ENCODE measurements at regions not wholly inside any gene's neighbourhood (a gene's known extent, or its start where the extent isn't known, plus 50 kb on each side); places are given as distances from the start of the nearest gene placed in this dataset.
"Not testable (repeated sequence)": the region's sequence is repeated elsewhere in the genome, so short reads cannot be mapped to it uniquely, and the experiment has no call there.

DNA sequence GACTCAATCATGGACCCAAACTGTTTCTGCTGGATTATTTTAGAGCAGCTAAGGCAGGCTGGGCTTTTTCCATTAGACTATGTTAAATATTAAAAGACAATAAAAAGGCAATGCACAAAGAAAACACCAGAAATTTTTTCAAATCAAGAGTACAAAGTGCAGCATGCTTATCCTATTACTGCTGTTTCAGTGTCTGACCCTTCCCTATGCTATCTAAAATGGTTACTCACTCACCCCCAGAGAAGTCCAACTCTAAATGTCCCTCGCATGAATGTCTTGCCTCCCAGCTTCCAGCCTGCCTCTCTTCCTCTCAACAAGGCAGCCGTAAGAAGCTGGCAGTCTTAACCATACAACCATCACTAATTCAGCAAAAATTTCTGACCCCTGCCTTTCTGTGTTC, 108.7 kb upstream of the SYT6 start:
- DNase-seq: no peak

DNA sequence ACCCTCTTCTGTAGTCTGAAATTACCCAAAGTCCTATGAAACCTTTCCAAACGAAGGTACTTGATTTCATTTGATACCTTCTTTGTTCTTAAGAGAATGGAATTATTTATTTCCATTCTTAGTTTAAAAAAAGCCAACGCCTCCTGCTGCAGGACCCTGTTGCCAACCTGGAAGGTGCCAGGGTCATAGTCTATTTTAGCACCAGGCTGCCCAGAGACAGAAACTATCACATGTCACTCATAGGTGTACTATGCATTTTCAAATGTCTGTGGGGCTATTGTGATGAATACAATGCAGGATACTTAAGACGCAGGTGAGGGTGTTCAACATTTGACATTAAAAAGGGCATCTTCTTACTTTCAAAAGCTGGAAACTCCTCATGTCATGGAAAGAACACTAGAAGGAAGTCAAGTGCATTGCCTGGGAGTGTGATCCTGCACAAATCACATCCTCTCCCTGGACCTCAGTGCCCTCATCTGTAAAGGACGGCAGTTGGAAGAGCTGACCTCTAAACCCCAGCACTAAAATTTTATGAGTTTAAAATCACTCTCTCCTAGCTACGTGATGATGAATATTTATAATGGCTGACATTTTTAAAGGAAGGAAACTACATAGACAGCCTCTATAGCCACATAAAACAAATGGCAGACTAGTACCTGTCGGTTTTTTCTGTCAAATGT, 107.3 kb upstream of the SYT6 start:
- DNase-seq: no peak

DNA sequence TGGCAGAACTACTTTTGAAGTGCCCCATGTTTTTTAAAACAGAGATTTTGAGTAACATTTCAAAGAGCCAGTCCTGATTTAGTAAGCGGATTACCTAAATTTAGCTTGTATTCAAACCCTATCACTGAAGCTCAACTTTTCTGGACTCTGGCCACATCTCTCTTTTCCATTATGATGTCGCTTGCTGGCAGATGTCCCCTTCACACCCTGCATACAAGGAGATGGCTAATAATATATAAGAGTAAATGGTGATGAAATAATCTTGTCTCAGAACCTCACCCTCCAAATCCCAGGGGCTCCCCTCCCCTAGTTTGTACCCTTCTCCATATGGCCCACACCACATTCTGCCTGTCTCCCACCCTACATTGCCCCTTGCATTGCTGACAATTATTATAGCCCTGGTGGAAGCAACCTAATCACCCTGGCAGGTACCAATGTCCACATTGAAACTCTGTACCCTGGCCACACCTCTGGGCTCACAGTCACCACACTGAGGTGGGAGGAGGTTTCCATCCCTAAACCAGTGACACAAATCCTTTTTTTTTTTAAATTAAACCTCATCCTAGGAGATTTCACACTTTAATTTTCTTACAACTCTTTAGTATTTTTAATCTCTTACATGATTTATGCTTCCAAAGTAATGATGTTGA, 106.0 kb upstream of the SYT6 start:
- no peak for DNase-seq

DNA sequence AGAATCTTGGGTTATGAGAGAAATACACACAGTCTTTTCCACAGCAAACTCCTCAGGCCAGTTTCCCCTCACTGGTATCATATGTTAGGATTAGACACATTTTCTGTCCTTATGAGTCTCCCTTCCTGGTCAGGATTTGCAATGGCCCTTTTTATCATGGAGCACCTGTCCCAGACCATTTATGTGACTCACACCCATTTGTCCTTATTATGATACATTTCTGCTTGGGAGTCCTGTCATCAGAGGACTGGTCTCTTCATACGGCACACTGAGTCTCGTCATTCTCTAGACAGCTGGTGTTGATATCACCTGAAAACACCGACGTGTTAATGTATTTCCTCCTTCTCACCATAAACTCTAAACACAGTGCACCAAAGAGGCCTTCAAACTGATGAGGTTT, 105.0 kb upstream of the SYT6 start:
- no peak for DNase-seq

DNA sequence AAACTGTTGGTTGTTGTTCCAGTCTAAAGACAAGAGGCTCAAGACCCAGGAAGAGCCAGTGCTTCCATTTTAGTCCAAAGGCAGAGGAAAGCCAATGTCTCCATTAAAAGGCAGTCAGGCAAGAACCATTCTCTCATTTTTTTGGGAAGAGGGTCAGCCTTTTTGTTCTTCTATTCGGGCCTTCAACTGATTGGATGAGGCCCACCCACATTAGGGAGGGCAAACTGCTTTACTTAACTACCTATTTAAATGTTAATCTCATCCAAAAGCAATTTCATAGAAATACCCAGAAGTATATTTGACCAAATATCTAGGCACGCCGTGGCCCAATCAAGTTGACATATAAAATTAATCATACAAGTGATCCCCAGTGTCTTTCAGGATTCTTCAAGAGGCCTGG, 104.4 kb upstream of the SYT6 start:
- DNase-seq: no peak

DNA sequence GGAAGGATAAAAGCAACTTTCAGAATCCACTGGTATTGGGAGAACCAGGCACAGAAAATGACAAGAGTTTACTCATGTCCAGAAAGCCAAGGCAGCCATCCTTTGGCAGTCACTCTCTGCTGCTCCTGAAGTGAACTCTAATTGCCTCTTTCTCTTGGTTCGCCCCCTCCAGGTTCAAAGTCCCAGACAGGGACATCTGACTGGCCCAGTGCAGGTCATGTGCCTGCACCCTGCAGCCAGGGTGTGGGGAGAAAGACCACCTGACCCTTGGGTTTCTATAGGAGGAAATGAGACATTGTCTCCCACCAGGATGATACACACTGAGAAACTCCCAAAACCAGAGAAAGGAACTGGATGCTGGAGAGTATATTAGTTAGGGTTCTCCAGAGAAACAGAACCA, 103.9 kb upstream of the SYT6 start:
- no peak for DNase-seq

DNA sequence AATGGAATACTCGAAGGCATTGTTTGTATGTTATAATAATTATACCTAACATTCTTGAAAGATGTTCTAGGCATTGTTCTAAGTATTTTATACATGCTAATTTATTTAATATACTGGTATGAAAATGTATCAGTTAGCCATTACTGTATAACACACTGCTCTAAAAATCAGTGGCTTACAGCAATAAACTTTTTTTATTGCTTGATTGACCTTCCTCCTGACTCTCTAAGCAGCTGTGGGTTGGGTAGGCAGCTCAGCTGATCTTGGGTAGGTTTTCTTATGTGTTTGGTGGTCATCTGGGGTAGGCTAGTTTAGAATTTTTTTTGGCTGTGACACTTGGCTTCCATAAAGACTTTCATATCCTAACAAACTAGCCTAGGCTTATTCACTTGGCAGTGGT, 100.2 kb upstream of the SYT6 start:
- no peak for DNase-seq

DNA sequence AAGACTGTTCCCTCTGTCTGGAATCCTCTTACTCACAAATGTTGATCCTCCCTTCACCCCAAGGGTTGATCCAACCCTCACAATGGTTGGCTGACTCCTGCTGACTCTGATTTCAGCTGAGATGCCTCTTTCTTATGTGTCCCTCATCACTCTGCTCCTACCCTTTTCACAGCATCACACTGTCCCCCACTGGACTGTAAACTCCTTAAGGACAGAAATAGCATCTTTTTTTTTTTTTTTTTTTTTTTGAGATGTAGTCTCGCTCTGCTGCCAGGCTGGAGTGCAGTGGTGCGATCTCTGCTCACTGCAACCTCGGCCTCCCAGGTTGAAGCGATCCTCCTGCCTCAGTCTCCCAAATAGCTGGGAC, 97.9 kb upstream of the SYT6 start:
- no peak for DNase-seq

DNA sequence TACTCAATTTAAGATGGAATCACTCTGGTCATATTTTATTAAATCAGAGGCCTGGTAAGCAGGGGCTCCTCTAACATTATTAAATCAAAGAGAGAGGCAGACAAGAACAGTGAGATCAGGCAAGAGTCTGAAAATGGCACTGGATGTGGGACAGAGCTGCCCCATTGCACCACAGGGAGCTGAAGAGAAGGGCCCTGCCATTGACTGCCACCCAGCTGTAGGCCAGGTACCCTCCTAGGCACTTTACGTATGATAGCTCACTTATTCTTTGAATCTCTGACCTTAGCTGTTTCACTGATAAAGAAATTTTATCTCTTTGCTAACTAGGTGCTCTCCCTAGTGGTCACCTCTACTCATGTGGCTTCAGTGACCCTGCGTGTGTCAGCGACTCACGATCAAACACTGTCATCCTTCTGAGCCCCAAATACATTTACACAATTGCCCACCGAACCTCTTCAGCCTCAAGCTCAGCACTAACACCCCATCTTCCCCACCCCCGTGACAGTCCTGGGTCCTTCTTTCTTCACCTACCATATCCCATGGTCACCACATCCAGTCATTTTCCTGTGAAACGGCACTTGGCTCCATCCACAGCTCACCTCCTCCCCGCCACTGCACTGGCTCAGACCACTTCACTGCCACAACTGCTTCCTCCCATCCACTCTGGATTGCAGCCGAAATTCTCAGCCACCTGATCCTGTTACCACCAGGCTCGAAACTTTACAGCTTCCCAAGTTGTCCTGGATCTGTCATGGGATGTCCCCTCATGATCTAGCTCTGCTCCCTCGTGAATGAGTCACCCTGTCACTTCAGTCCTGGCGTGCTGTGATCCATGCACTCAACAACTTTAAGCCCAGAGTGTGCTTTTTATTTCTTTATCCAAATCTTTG, 97.3 kb upstream of the SYT6 start:
- no peak for DNase-seq

DNA sequence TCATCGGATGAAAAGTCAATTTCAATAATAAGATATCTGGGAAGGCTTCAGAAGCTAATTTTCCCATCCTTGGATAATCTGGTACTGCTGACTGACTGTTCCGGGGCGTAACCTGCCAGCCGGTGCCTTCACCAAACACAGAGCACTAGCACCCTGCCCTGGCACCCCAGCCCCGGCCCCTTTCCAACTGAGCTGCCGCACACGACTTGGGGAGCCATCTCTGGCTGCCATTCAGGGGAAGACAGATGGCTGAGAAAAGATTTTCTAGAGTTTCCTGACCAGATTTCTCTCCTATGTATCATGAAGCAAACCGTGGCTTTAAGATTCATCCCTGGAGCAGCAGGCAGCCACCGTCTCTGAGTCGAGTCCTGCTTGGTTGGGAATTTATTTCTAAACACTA, 96.0 kb upstream of the SYT6 start:
- DNase-seq: no peak

DNA sequence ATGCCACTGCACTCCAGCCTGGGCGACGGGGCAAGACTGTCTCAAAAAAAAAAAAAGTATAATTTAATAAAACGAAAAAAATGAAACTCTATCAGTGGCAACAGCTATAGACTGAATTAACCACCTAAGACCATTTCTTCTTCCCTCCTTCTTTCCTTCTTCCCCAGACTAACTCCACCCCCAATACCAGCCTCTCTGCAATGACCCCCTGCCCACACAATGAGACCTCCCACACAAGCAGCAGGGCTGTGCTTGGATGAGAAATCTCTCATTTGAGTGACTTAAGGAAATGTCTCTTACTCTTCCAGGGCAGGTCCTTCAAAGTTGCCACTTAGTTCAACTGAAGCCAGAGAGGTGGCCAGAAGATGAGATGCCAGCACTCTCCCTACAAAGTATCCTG, 94.5 kb upstream of the SYT6 start:
- no peak for DNase-seq

DNA sequence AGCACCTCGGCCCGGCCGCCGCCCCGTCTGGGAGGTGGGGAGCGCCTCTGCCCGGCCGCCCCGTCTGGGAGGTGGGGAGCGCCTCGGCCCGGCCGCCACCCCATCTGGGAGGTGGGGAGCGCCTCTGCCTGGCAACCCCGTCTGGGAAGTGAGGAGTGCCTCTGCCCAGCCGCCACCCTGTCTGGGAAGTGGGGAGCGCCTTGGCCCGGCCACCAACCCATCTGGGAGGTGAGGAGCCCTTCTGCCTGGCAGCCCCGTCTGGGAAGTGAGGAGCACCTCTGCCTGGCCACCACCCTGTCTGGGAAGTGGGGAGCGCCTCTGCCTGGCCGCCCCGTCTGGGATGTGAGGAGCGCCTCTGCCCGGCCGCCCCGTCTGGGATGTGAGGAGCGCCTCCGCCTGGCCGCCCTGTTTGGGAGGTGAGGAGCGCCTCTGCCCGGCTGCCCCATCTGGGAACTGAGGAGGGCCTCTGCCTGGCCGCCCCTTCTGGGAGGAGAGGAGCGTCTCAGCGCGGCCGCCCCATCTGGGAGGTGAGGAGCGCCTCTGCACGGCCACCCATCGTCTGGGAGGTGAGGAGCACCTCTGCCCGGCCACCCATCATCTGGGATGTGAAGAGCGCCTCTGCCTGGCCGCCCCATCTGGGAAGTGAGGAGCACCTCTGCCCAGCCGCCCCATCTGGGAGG, 89.0 kb upstream of the SYT6 start:
- DNase-seq: not testable (repeated sequence)

DNA sequence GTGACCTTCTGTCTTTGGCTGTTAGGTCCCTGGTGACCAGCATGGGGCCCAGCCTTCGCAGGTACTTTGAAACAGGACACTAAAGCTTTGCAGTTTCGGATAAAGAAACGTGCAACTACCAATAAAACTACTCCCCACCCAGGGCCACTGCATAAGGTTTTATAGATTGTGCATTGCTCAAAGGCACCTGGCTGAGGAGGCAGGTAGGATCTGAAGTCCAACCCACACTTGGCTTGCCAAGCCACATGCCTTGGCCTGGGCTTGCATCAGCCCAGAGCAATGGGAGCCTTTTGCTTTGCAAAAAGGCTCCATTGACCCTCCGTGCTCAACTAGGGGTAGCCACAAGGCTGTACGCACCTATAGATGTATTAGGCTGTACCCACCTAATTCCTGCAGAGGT, 84.4 kb upstream of the SYT6 start:
- no peak for DNase-seq

DNA sequence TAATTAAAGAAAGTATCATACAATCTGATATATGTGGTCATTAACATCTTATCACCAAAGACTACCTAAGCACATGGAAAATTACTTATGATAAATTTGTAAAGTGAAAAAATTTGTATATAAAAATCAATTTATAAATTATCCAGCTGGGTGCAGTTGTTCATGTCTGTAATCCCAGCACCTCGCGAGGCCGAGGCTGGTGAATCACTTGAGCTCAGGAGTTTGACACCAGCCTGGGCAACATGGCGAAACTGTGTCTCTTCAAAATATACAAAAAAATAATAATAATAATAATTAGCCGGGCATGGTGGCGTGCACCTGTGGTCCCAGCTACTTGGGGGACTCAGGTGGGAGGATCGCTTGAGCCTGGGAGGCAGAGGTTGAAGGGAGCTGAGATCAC, 82.8 kb upstream of the SYT6 start:
- no peak for DNase-seq

DNA sequence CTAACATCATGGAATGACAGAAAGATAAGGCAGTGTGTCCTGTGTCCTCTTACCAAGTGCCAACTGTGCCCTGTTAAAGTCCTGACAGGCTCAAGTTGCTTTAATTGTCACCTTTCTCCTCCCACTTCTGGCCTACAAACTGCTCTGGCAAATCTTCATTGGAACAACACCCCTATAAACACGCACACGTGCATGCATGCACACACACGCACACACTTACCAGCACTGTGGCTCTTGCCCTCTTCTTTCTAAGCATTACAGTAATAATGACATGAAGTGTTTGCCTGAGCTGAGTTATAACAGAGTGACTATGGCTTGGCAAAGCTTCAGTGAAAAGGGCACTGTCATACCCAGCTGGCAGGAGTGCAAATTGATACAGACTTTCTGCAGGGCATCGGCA, 82.3 kb upstream of the SYT6 start:
- no peak for DNase-seq

DNA sequence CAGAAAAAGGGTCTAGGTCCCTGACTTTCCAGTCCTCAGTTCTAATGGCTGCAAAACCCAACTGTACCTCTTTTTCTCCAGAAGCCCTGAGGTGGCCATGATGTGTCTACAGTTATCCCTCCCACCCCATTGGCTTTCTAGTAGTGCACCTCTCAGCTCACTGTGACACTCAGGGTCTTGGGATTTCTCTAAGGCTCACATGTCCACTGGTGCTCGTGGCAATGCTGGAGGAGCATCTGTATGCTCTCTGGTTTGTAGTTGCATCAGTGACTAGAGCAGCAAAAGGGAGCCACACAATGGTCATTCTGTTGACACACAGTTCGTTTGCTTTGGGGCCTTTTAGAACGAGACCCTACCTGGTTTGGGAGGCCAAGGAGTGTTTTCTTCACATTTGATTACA, 81.6 kb upstream of the SYT6 start:
- DNase-seq: no peak

DNA sequence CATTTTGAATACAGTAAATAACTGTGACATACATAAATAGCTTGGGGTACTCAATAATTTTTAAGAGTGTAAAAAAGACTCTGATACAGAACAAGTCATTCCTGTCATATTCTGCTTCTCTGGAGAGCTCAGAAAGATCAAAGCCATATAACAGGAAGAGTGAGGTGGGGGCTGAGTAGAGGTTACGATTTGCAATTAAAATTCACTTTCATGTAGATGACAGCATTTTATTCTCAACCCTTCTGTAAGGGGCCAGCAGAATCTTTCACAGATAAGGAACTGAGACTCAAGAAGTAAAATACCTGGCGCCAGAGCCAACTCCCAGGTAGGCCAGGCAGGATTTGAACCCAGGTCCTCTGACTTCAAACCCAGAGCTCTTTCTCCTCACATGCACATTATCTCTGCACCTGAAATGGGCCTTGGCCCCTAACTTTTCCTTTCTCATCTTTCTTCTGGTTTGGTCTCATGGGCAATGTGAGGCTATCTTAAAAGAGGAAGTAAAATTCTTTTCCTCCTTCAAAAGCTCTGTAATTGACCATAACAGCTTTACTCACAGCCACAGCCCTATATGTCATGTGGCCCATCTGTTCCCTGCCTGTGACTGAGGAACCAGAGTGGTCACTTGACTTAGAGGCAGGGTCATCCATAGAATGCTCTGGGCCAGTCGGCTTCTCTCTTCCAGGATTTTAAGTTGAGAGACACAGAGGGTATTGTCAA, 80.9 kb upstream of the SYT6 start:
- DNase-seq: no peak

DNA sequence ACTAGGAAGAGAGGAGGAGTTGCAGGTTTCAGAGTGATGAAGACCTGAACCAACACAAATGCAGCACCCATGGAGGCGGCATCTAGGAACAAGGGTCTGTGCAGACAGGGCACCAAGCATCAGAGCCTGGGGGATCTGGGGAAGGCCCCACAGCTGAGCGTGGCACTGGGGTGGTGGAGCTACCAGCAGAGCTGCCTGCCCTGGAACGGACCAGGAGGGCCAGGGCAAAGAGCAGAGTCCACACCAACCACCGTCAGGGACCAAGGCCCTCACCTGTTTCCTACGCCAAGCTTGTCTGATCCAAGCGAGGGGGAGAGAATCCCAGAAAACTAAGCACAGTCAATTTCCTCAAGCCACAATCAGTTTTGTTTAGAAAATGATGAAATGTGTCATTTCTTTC, 79.0 kb upstream of the SYT6 start:
- no peak for DNase-seq

DNA sequence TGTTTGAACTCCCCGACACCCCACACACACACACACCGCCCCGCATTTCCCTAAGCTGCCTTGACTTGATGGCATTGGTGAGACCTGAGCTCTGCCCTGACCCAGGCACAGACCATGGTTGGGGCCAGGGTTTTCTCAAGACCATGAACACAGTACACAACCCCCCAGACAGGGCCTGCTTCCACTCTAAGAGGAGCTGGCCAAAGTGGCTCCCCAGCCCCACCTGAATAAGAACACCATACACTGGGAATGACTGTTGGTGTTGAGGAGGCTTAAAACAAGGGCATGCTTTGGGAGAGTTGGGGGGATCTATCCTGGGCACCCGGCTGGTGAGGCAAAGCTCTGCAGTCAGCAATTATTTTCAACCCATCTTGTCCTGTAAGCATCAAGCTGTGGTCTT, 77.6 kb upstream of the SYT6 start:
- DNase-seq: no peak

DNA sequence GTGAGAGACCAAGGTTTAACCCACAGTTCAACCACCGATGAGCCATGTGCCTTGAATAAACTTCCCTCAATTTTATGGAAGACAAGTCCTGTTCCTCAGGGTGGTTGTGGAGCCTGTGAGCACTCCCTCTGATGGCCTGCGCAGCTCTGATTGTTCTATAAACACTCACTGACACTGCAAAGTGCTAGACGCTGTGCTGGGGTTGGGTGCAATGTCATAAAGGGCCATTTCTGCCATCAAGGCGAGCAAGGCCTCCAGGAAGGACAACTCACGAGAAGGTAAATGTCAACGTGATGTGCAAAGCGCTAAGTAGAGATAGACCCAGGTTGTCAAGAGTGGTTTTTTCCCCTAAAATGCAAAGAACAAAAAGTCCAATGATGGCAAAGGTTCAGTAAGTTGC, 75.7 kb upstream of the SYT6 start:
- no peak for DNase-seq

DNA sequence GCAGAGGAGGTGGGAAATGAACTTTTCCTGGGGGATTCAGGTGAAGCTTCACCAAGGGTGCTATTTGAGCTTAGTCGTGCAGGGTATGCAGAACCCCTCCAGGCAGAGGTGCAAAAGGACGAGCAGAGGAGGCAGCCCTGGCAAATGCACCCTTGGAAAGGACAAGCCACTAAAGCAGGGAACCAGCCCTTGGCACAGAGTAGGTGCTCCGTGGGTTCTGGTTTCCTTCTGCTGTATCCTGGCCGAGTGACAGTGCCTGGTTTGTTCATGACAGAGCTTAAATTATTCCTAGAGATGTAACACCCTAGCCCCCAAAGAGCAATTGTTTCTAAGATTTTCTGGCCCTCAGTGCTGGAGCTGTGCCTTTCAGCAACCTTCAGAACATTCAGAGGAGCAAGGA, 73.4 kb upstream of the SYT6 start:
- DNase-seq: no peak

DNA sequence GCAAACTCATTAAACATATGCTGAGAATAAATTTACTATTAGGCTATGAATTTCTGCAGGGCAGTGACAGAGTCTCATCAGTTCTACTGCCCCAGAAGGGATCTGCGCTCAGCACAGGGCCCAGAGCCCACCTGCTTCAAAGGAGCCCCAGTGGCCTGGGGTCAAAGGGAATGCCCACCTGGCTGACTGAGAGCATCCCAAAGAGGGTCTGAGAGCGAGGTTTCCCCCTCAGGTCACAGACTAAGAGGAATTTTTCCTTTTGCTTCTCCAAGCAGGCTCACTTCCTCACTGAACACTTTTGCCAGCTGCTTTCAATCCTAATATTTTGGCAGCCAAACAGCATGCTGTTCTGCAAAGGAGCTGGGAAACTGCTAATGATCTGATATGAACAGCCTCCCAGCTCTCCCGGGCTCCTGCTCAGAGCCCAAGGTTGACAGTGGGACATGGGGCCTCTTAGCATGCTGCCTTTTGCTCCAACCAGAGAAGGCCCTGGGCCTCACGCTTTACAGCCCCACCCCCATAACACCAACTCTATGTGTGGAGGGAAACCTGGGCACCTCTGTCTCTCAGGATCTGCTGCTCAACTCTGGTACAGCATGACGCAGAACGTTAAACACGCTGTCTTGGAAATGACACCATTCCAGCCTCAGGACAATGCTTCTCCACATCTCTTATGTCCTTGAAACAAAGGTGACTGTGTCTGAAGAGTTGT, 70.7 kb upstream of the SYT6 start:
- DNase-seq: no peak

Data from EL (cell line).